NCI-H82 treated with DMSO at 0.1 percent for 48 hours (cell line): ENCODE measurements at regions not wholly inside any gene's neighbourhood (a gene's known extent, or its start where the extent isn't known, plus 50 kb on each side); places are given as distances from the start of the nearest gene placed in this dataset.

ENCODE experiments used
- DNase-seq: peaks from one replicate; lab custom pipeline; 2025; ENCODE audit not compliant: unreplicated experiment; lab: John Stamatoyannopoulos, UW

DNA sequence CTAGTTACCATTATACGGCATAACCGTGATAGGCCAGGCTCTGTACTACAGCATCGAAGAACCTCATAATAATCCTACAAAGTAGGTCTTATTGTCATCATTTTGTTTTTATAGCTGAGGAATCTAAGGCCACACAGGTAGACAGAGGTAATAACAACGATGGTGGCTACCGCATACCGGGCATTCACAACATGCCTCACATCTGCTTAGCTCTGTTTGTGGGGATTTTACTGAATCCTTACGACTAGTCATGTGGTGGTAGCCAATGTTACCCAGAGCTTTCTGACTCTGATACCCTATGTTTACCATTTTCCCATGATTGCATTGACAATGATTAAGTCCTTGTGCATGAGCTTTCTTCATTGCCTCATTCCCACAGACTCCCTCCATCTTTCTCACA is 269.4 kb downstream of the TCF7L2 start:
- DNase-seq = no peak

DNA sequence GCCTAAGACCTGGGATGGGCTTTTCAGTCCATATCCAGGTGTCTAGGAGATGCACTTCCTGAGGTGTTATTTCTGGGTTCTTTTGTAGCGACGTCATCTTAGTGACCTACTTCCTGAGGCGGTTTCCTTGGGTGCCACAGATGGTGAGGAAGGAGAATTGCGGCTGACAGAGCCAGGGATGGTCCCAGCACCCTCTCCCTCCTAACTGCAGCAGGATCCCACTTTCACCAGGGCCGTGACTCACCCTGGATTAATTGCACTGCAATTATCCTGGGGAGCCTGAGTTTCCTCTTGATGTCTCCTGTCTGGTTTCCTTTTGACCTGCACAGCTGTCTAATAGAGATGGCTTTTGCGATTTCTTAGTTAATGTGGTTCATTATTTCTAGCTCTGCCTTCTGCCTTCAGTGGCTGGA is 271.7 kb downstream of the TCF7L2 start:
- DNase-seq = no peak

DNA sequence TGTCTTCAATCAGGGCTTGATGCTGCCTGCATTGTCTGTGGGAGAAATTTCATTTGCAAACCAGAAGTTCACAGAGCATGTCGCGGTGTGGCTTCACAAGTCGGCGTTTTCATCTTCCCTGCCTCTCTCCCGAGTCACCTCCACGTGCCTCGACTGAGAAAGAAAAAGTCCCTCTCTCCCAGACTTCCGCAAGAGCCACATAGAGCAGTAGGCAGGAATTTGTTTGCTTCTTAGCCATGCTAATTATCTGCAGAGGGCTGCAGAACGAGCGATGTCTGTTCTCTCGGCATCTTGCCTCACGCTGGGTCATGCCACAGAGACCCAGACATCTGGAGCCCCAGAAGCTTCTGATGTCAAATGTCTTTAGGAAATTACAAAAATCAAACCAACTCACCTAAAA is 272.2 kb downstream of the TCF7L2 start:
- no peak for DNase-seq

DNA sequence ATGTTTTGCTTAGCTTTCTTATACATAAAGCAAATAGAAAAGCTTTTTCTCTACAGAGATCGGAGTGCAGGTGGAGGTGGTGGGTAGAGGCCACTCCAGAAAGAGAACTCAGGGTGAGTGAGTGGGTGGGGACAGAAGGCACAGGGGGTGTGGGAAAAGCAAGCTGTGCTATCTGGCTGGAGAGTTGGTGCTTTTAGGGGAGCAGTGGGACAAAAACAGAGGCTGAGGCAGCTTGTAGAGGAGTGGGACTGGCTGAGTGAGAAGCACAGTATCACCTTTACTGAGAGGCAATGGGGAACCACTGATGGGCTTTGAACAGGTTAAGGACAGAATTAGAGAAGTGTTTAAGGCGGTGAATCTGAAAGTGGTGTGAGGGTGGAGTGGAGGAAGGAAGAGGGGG is 275.3 kb downstream of the TCF7L2 start:
- DNase-seq = no peak

DNA sequence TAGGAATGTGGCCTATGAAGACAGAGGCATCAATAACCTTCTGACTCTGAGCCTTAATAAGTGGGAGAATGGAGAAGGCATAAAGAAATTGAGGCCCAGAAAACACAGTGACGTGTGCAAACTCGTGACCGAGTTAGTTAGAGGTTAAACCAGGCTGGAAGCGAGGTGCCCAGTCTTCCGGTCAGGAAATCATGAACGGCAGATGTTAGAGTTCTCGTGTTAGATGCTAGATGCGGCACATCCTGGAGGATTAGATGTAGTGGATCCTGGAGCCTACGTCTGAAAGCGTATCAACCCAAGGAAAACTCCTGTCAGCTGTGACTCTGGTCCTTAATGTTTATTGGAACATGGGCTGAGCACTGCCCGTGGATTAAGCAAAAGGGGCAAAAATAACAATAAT is 275.9 kb downstream of the TCF7L2 start:
- no peak for DNase-seq

DNA sequence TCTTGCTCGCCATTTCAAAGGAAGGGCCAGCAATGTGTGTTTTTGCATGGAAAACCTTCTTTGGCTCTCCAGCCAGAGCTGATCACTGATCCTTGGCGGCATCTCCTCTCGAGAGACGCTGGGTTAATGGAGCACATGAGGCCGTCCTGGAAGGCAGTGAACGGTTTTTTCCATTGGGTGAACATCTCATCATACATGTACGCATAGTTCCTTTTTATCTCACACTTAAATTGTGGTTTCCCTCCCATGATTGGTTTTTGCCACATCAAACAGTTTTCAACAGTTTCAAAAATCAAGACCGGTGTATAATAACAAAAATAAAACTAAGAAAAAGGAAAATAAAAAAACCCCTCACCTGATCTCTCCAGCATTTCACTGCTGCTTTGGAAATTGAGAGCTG is 276.4 kb downstream of the TCF7L2 start:
- DNase-seq = no peak

DNA sequence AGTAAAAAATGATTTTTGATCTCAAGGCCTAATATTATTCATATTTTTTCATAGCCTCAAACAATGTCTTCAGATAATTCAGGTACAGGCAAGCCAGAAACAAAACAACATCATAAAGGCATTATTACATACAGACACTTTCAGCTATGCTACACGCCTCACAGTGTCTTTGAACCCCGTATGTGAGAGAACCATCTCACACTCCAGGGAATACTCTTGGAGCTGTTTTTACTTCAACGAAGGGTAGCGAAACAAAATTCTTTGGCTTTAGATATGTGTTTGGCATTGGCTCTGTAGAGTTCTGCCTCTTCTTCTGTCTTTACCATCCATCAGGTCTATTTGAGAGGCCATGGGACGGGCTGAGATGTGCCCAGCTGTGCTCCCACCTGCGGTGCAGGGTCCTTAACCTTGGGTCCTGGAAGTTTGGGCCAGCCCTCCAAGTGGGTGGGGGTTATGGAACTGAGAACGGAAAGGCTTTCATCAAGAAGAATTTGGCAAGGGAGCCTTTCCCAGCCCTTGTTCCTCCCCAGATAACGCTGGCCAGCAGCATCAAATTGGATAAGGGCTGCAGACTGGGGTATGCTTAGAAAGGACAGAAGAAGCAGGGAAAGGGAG is 276.9 kb downstream of the TCF7L2 start:
- no peak for DNase-seq

DNA sequence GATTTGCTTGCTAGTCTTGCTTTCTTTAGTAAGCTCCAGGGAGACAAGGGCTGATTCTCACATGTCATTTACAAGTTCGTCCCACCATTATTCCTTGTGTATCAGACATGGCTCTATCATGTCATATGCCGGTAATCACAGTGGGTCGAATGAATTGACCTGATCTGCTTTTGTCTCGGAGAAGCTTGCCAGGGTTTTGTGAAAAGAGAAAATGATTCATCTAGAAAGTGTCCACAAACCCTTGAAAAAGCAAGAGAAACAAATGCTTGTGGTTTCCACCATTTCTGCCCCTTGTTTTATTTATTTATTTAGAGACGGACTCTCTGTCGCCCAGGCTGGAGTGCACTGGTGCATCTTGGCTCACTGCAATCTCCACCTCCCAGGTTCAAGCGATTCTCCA is 278.5 kb downstream of the TCF7L2 start:
- DNase-seq = no peak

DNA sequence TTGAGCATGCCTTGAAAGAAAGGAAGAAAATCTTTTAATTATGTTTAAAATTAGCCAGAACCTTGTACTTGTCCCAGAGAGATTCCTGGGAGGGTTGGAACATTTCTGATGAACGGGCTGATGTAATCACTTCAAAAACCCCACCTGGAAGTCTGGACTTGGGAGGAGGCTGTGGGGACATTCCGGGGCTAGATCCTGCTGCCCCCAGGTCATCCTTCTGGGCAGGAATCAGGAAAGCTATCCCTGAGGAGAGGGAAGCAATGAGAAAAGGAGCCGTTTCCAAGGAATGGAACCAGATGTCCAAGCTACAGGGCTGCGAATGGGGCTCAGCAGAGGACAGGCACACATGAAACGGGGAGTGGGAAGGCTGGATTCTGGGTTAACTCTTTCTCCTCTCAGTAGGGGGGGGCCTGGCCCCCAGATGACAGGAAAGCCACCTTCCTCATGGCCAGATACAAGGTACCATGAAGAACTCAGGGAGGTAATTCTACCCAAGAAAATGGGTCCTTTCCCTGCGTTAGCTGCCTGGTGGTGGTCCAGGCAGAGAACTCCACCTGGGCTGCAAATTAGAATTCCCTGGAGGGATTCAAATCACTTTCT is 280.1 kb downstream of the TCF7L2 start:
- no peak for DNase-seq

DNA sequence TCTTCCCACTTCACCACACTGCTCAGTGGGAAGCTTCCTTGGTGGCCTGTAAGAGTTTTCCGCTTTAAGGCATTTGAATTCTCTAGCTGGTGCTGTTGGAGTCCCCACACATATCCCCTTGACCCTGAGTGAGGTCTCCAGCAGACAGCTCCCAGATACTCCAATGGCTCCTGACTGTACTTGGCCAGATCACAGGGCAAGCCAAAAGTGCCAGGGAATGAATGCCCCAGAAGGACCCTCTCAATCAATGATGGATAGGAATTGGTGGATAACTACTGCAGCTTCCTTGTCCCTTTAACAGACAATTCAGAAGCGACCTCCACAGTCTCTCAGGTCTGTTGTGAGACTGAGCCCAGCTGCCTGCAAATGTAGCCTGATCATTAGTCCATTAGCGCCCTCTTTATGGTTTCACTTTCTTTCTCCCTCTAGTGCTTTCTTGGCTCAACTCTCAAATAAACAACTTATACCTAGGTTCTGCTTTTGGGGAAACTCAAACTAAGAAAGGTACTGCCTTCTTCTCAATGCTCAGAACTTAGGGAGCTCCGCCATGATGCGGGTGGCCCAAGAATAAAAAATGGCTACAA is 283.0 kb downstream of the TCF7L2 start:
- DNase-seq = no peak

DNA sequence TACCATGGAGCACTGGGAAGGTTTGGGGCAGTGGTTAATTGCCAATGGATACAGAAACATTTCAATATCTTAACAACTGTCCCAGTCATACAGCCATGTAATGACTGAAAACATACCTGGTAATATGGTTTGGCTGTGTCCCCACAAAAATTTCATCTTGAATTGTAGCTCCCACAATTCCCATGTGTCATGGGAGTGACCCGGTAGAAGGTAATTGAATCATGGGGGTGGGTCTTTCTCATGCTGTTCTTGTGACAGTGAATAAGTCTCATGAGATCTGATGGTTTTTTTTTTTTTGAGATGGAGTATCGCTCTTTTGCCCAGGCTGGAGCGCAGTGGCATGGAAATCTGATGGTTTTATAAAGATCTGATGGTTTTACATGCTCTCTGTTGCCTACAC is 284.4 kb downstream of the TCF7L2 start:
- DNase-seq = no peak

DNA sequence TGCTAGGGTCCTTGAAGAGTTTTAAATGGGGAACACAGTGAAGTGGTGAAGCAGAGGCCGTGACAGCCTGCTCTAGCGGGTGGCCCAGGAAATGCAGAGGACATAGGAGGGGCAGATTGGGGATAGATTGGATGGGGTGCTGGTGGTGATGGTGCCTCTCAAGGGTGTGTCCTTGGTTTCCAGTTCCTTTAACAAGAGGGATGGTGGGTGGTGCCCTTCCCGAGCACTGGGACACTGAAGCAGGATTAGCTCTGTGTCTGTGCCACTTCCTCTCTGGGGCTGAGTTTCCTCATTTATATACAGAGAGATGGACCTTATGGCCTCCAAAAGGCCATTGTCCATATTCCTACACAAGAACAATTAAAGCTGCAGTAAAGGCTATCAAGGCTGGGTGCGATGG is 285.5 kb downstream of the TCF7L2 start:
- DNase-seq = no peak

DNA sequence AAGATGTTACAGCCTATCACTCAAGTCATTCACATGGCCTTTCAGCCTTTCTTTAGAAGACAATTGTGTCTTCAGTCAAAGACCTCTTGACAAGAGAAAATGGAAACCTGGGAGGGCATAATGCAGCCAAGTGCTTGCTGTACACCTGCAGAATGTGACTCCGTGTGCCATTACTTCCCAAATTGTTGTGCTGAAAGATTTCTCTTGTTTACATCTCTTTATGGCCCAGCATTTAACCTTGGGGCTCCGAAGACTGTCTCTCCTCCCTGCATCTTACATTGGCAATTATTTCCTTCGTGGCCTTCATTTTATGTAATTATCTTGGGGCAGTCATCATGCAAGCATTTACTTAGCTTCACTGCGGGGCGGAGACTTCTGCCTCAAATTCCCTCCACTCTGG is 287.0 kb downstream of the TCF7L2 start:
- no peak for DNase-seq

DNA sequence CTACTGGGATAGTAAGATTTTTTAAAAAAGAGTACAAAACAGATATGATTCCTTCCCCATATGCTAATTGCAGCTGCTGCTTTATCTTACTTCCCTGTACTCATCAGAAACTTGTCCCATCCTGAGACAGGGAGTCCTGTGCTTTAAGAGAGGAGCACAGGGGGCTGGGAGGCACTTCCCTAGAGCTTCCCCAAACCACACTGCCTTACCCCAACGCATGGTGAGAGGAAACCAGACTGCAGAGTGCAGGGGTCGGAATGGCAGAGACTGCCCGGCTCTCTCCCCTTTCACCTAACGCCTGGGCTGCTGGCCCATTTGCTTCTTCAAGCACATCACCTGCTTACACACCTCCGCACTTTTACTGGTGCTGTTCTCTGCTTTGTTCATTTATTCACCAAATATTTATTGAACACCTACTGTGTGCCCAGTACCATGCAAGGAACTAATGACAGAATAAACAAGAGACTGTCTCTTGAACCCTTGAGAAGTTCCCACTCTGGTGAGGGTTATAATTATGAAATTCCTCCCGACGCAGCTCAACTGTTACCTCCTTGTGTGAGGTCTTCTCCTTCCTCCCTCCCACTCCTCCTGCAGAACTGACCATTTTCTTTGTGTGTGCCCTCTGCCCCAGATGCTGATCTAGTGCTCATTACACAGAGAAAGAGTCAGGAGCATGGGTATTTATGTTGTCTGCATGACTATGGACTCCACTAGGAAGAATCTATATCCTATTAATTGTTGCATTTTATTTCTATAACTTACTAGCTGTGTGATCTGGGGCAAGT is 289.7 kb downstream of the TCF7L2 start:
- DNase-seq = no peak

DNA sequence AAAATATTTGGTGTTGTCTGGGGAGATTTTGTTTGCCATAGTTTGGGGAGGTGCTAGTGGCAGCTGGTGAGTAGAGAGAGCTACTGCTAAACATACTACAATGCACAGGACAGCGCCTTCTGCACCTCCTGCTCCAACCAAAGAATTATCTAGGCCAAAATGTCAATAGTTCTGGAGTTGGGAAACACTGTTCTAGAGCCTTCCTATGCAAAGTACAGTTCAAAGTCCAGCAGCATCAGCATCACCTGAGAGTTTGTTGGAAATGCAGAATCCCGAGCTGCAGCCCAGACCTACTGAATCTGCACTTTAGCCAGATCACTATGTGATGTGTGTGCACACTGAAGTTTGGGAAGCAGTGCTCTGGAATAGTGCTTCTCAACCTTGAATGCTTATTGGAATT is 290.7 kb downstream of the TCF7L2 start:
- DNase-seq = no peak

DNA sequence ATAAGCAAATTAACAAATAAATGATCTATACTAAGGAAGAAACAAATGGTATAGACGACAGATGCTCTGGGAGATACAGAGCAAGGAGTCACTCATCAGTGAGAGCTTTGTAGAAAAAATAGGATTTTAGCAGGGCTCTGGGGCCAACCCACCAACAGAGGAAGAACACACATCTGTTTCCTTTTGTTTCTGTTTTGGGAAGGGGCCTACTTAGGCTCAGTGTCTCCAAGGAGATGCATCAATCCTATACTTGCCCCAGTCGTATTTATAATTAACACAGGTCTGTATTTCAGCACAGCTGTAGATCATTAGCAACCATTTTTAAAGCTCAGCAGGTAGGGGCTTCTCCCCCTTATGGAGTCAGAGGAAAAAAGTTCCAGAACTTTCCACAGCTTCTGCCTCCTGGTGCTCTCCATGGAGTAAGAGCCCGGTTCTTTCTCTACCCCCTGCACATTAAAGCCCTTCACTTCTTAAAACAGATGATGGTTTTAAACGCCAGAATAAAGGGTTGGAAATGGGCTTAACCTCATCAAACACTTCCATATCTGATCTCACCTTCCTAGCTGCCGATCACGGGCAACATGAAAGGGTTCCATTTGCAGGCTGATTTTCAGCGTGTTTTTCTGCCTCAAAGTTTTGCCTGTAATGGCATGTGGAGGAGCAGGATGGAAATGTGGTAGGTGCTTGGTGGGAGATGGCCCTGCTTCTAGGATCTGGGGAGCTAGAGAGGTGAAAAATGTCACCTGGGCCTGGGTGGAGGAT is 291.7 kb downstream of the TCF7L2 start:
- no peak for DNase-seq

DNA sequence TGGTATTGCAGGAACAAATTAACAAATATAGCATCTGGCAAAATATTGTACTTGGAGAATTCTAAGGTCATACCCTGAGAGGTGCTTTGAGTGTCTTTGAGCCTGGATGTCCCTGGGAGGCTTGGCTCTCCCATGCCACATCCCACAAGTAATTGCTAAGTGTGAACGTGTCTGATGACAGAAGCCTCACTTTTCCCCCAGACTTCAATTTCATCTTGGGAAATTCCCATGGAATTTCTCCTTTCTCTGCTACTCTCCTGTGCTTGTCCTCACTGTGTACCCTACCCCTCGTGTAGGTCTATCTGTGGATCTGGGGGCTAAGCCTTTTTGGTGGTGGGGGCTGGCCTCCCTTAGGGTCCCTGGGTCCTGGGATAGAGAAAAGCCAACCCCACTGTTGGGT is 293.3 kb downstream of the TCF7L2 start:
- no peak for DNase-seq

DNA sequence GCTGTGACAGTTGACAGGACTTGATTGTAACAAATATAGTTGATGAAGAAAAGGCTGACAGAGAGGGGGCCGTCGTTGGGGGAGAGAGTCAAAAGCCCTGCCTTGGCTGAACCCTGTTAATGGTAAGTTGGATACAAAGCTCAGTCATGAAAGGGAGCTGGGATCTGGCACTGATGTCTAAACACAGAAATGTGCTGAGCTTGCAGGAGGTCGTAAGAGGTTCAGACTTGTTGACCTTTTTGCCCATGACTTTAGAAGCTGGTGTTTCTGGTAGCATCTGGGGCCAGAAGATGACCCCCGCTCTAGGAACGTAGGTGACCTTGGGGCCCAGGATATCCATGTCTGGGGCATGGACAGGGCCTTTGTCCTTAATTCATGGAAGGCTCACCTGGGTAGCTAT is 294.7 kb downstream of the TCF7L2 start:
- no peak for DNase-seq

DNA sequence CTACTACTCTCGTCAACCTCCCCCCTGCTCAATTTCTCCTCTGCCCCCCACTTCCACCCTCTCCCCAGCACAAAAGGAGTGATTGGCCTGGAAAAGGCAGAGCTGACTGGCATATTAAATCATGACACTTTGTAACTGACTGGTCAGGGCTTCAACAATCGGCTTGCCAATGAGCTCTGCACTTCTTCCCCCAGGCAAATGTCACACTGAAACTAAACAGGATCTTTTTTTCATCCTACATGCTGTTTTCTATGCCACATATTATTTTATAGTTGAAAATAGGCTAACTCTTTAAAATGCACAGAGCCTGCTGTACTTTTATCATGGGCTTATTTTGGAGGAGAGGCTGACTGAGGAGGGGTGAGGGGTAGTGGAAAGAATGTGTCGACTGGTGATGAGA is 295.2 kb downstream of the TCF7L2 start:
- DNase-seq = no peak

DNA sequence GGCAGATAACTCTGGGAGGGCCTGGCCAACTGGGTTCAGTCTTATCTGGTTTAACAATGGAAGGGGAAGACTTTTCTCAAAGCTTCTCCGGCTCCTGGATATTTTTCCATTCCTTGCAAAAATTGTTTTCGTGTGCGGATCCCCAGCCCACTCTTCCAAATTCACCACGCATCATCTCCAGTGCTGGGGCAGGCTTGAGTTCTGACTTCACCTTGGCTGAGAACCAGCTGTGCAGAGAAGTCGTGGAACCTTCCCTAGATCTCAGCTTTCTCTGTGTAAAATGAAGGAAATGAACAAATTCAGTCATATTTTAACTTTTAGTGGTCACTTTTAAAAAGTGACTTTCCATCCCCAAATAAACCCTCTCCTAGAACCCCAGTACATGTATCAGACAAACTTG is 297.0 kb downstream of the TCF7L2 start:
- DNase-seq = no peak
